HG03571 (cell line): ENCODE measurements at regions not wholly inside any gene's neighbourhood (a gene's known extent, or its start where the extent isn't known, plus 50 kb on each side); places are given as distances from the start of the nearest gene placed in this dataset.

Source experiments
- ATAC-seq: cut with Tn5 transposase; IDR thresholded peaks from one replicate; pipeline ENCODE4 v1.9.1; 2021; ENCODE audit not compliant: unreplicated experiment

DNA sequence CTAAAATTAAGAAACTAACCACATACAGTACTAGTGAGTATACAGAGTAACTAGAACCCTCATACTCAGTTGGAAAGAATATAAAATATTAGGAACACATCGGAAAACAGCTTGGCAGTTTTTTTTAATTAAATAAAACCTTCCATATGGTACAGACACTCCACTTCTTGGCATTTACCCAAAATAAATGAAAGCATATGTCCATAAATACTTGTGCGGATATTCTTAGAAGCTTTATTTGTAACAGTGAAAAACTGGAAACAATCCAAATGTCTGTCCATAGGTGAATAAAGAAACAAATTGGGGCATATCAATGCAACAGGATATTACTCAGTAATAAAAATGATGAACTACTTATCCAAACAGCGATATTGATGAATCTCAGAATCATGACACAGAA lies 410.0 kb downstream of the HTR7 start:
- no peak for ATAC-seq

GRCh38 chr10:90450797-90451196 lies 407.0 kb downstream of the HTR7 start:
- ATAC-seq = no peak

DNA sequence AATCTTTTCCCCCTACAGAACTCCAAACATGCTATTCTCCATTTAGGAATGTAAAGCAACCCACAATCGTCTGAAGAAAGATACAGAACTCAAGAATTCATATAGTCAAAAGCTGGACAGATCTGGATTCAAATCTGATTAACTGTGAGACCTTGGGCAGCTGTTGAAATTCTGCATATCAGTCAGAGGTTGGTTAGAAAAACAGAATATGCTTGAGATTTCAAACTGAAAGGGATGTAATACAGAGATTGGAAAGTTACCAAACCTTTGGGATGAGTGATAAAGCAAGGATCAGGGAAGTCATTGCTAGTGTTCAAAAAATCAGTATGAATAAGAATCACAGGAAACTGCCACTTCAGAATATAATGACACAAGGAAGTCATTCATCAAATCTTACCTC lies 406.6 kb downstream of the HTR7 start:
- ATAC-seq = no peak

- ATAC-seq = no peak
Observed at GRCh38 chr10:90458054-90458453, 399.8 kb downstream of the HTR7 start.

DNA sequence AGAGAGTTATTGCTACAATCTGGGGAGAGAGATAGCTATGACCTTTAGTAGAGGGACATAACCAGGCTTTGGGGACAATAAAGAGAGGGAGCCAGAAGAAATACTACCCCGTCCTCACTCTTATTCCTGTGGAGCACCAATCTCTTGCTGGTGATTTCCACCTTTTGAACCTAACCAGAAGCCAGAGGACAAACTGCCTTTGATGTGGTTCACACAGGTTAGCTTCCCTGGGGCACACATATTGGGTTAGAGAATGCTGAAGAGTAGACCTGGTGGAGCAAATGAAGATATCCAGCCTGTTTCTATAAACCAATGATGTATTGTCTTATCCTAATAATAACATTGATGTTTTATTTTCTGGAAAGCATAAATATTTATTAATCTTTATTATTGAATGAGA lies 399.3 kb downstream of the HTR7 start:
- no peak for ATAC-seq

DNA sequence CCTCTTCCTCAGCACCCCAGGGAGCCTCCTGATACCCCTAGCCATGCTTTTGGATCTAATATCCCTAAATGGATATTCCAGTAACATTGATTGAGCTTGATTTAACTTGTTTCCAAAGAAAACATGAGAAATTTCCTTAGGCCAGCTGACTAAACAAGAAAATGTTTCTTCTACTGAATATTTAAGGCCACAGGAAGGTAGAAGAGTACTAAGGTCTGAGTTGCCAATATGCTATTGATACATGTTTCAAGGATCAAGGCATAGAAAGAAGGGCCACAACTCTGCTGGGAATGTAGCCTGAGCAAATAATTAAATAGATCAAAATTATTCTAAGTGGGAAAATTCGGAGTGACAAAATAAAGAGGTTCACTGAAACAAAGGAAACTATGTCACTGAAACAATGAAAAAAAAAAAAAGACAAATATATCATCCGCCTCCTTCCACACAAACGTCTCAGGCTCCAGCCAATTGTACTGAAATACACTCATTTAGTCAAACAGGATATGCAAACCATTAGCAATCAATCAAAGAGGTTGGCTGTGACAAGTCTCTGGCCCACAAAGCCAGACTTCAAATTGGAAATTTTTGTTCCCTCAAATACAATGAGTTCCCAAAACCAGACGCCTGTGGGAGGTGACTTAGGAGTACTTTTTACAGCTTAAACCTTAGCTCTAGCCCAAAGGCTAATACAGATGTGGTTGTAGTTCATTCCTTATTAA lies 396.2 kb downstream of the HTR7 start:
- no peak for ATAC-seq

DNA sequence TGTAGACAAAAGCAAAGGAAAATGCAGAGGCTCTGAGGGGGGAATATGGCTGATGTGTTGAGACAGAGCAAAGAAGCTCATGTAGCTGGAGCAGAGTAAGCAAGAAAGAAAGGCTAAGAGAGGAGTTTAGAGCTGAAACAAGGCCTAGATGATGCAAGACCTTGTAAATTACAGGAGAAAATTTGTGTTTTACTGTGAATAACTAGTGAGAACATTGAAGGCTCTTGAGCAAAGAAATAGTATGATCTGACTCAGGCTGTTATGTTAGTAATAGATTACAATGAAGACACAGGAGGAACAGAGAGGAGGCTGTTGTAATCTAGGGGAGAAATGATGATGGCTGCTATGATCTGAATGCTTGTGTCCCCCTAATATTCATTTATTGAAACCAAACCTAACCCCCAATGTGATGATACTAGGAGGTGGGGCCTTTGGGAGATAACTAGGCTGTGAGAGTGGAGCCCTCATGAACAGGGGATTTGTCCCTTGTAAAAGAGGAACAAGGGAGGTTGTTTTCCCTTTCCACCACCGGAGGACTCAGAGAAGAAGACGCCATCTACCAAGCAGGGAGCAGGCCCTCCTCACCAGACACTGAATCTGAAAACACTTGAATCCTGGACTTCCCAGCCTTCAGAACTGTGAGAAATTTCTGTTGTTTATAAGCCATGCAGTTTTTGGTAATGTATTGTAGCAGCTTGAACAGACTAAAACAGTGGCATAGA lies 394.9 kb downstream of the HTR7 start:
- ATAC-seq = no peak

DNA sequence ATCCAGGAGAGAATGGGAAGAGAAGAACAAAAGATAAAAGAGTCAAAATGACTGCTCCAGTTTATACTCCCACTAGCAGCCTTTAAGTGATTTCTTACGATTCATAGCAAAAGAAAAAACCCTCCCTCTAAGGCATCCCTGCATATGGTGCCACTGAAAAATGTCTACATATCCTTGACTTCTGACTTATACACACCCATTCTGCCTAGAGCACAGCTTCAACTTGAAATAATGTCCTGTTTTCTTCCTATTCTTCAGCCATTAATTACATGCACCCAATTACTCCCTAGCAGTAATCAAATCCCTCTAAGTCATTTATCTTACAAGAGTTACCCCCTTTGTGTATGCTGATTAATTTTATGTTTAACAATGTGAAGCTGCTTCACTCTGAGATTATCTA lies 393.5 kb downstream of the HTR7 start:
- no peak for ATAC-seq

DNA sequence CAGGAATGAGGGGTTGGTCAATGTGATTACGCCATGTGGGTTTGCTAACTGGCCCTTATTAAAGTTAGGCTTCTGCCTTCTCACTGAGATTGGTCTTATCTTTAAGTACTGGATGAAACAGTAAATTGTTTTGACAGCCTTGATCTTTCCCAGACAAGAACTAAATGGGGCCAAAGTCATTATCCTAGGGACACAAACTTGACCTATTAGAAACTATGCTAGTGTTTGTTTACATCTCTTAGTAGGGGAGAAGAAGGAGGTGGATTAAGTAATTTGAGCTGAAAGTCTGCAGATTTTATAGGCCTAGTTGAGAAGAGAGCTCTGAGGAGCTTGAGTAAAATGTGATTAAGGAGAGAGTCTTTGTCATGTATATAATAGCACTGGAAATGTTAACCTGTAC lies 386.9 kb downstream of the HTR7 start:
- no peak for ATAC-seq

- no peak for ATAC-seq
Observed at GRCh38 chr10:90480466-90480865, 377.4 kb downstream of the HTR7 start.

DNA sequence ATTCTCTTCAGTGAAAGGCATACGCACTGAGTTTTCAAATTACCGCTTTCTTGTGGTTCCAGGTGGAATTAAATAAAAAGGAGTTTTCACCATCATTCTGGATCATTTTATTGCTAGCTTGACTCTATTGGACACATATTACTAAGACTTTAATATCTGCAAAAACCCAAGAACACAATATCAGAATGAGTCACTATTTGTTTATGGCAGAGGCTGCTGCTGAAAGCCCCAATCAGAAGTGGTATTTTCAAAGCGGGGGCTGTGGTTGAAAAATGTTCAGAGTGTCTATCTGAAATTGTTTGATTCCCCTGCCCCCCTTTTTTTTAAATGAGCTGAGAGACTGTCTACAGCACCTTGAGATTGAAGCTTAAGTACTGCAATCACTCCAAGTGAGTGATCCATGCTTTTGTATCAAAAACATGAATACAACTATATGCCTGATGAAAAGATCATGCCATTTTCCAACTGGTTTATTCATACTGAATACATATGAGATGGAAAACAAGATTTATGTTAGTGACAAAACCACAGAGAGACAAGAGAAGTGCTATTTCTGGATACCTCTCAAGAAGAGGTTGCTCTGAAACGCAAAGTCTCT lies 376.4 kb downstream of the HTR7 start:
- no peak for ATAC-seq

GRCh38 chr10:90484518-90484917 lies 373.3 kb downstream of the HTR7 start:
- ATAC-seq = no peak

GRCh38 chr10:90494183-90494582 lies 363.7 kb downstream of the HTR7 start:
- no peak for ATAC-seq

DNA sequence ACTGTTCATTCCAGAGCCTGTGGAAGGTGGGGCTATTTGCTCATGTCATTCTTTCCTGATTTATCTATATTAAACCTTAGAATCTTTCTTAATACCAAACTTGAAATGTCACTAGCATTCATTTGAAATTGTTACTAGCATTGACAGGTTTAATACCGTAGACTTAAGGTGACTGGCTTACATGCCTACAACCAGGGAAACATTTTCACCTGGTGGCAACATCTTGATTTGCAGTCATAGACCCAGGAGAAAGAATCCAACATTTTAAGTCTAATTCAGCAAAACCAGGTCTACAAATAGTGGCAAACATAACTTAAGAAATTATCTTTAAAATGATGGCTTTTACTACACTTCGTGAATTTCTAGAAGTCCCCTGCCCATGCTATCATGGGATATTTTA lies 353.7 kb downstream of the HTR7 start:
- no peak for ATAC-seq

DNA sequence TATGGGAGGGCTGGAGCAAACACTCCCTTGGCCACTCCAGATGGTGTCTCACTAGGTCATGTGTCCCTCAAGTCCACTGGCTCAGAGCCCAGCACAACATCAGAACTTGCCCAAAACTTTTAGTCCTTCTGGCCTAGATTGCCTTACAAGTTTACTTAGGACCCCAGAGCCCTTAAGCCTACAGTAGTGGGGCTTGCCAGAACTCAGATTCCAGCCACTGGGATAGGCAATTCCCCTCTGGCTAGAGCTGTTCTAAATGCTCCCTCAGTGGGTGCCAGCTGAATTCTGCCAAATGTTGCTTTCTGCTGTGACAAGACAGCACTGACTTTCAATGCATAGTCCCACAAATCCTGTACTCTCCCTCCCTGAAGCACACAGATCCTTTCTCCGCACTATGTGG lies 331.1 kb downstream of the HTR7 start:
- ATAC-seq = no peak

GRCh38 chr10:90530521-90530920 lies 327.3 kb downstream of the HTR7 start:
- ATAC-seq = no peak

- no peak for ATAC-seq
Observed at GRCh38 chr10:90557385-90557784, 300.5 kb downstream of the HTR7 start.

GRCh38 chr10:90560331-90560730 lies 297.5 kb downstream of the HTR7 start:
- ATAC-seq = no peak

GRCh38 chr10:90561666-90562065 lies 296.2 kb downstream of the HTR7 start:
- ATAC-seq = no peak

- ATAC-seq = no peak
Observed at GRCh38 chr10:90571481-90572258, 286.2 kb downstream of the HTR7 start.

GRCh38 chr10:90575125-90575524 lies 282.7 kb downstream of the HTR7 start:
- no peak for ATAC-seq

- no peak for ATAC-seq
Observed at GRCh38 chr10:90577569-90577968, 280.3 kb downstream of the HTR7 start.
